Hepatocyte (in vitro differentiated cells): ENCODE measurements at regions not wholly inside any gene's neighbourhood (a gene's known extent, or its start where the extent isn't known, plus 50 kb on each side); places are given as distances from the start of the nearest gene placed in this dataset.

Source experiments
- DNase-seq: peaks from one replicate; pipeline ENCODE4 v3.0.0-alpha.2; 2016; ENCODE audit warnings: low spot score
- H2AFZ ChIP-seq: fragments of 200-600 bp; sonication (generic); 2 replicates; pipeline ENCODE4 v1.6.0; 2016; ENCODE audit warnings: antibody characterized with exemption, mild to moderate bottlenecking
- H3K27ac ChIP-seq: fragments of 200-600 bp; sonication (generic); 2 replicates; pipeline ENCODE4 v1.5.1; 2016; ENCODE audit warnings: mild to moderate bottlenecking
- H3K27me3 ChIP-seq: fragments of 200-600 bp; sonication (generic); 2 replicates; pipeline ENCODE4 v1.6.1; 2016
- H3K36me3 ChIP-seq: fragments of 200-600 bp; sonication (generic); replicated peaks from 2 replicates; pipeline ENCODE4 v1.5.1; 2016; ENCODE audit warnings: low read depth; ENCODE audit not compliant: insufficient read depth
- H3K4me1 ChIP-seq: fragments of 200-600 bp; sonication (generic); 2 replicates; pipeline ENCODE4 v1.5.1; 2016; ENCODE audit warnings: mild to moderate bottlenecking, moderate library complexity; ENCODE audit not compliant: insufficient read depth
- H3K4me2 ChIP-seq: fragments of 200-600 bp; sonication (generic); 2 replicates; pipeline ENCODE4 v1.6.0; 2016
- H3K4me3 ChIP-seq: fragments of 200-600 bp; sonication (generic); 2 replicates; pipeline ENCODE4 v1.5.1; 2016; ENCODE audit warnings: mild to moderate bottlenecking
- H3K79me2 ChIP-seq: fragments of 200-600 bp; sonication (generic); 2 replicates; pipeline ENCODE4 v1.6.0; 2017; ENCODE audit warnings: mild to moderate bottlenecking
- H3K9me2 ChIP-seq: fragments of 200-600 bp; sonication (generic); replicated peaks from 2 replicates; pipeline ENCODE4 v1.6.0; 2017; ENCODE audit warnings: mild to moderate bottlenecking; ENCODE audit not compliant: insufficient read depth
- H3K9me3 ChIP-seq: fragments of 200-600 bp; sonication (generic); 2 replicates; pipeline ENCODE4 v1.5.1; 2016; ENCODE audit warnings: low read depth, mild to moderate bottlenecking
- H4K20me1 ChIP-seq: fragments of 200-600 bp; sonication (generic); 2 replicates; pipeline ENCODE4 v1.6.0; 2016; ENCODE audit warnings: mild to moderate bottlenecking; ENCODE audit not compliant: insufficient read depth, poor library complexity, severe bottlenecking
- EZH2 ChIP-seq: fragments of 200-600 bp; sonication (generic); IDR thresholded peaks from 2 replicates; pipeline ENCODE4 v1.6.1; 2016; ENCODE audit warnings: antibody characterized with exemption, mild to moderate bottlenecking, borderline replicate concordance
- EZH2phosphoT487 ChIP-seq: fragments of 200-600 bp; sonication (generic); IDR thresholded peaks from one replicate; pipeline ENCODE4 v1.6.1; 2018; ENCODE audit warnings: antibody characterized with exemption, mild to moderate bottlenecking, low read depth, moderate library complexity; ENCODE audit not compliant: unreplicated experiment, severe bottlenecking
- WGBS: methylation state at CpG from one replicate; pipeline ENCODE4 v1.1.6; 2016; ENCODE audit warnings: low lambda C conversion rate; ENCODE audit errors: missing lambda C conversion rate; 5-methylcytosine and 5-hydroxymethylcytosine counted together
- TF ChIP-seq, protein P1 (sequence below): fragments of 200-600 bp; sonication (generic); IDR thresholded peaks from 2 replicates; pipeline ENCODE4 v1.5.1; 2016; ENCODE audit warnings: antibody characterized with exemption, mild to moderate bottlenecking; ENCODE audit not compliant: poor library complexity

DNA sequence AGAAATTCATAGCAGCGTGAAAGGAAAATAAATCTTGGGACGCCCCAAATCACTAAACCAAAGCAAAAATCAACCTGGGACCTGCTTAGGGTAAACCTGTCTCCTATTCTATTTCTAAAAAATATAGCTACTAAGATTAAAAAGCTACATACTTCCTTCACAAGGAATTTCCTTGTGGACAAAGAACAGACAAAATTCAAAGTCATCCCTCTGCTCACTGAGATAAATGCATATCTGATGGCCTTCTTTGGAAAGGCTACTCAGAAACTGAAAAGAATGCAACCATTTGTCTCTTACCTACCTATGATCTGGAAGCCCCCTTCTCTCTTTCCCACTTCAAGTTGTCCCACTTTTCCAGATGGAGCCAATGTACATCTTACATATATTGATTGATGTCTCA lies 93.0 kb upstream of the CNOT2 start:
- no peak overlapping the region for H3K4me2 ChIP-seq
- peaks cover under 1% of the 10 kb centered on the region for H3K9me3 ChIP-seq
- no peaks in the 10 kb centered on the region for H3K27me3 ChIP-seq
- no peaks in the 10 kb centered on the region for H3K79me2 ChIP-seq
- no peak for DNase-seq
- no peak overlapping the region for H3K27ac ChIP-seq
- TF ChIP-seq EZH2 (no peak), EZH2phosphoT487 (no peak)
- TF ChIP-seq, protein P1, sequence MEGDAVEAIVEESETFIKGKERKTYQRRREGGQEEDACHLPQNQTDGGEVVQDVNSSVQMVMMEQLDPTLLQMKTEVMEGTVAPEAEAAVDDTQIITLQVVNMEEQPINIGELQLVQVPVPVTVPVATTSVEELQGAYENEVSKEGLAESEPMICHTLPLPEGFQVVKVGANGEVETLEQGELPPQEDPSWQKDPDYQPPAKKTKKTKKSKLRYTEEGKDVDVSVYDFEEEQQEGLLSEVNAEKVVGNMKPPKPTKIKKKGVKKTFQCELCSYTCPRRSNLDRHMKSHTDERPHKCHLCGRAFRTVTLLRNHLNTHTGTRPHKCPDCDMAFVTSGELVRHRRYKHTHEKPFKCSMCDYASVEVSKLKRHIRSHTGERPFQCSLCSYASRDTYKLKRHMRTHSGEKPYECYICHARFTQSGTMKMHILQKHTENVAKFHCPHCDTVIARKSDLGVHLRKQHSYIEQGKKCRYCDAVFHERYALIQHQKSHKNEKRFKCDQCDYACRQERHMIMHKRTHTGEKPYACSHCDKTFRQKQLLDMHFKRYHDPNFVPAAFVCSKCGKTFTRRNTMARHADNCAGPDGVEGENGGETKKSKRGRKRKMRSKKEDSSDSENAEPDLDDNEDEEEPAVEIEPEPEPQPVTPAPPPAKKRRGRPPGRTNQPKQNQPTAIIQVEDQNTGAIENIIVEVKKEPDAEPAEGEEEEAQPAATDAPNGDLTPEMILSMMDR = no peak
- 65% methylated on average over 2 of the region's 2 CpGs for WGBS
- no peak overlapping the region for H3K4me3 ChIP-seq
- H3K4me1 ChIP-seq = no peaks in the 10 kb centered on the region
- no peak overlapping the region for H2AFZ ChIP-seq
- no peaks in the 10 kb centered on the region for H3K9me2 ChIP-seq
- H4K20me1 ChIP-seq = no peaks in the 10 kb centered on the region
- H3K36me3 ChIP-seq = no peaks in the 10 kb centered on the region

DNA sequence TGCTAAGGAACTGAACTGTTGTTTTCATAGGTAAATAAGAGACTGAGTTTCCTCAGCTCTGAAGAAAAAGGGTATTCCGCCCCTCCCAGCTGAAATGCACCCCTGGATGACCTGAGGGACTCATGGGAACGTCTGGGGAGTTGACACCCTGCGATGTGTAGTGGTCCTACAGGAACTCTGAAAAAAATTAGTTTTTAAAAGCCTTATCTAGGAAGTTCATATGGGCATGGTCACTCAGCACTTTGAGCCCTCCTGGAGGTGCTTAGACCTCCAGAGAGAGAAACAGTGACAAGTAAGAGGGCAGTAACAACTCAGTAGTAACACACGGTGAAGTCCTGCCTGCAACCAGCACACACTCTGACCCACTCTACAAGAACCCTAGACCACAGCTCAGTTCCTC lies 91.2 kb upstream of the CNOT2 start:
- WGBS = 90% methylated on average over 4 of the region's 4 CpGs
- no peak for DNase-seq
- Histone ChIP-seq H4K20me1 (no peaks in the 10 kb centered on the region), H3K36me3 (no peaks in the 10 kb centered on the region), H3K27me3 (no peaks in the 10 kb centered on the region), H3K4me1 (no peaks in the 10 kb centered on the region), H3K4me3 (no peak overlapping the region), H3K9me2 (no peaks in the 10 kb centered on the region), H2AFZ (no peak overlapping the region), H3K27ac (no peak overlapping the region), H3K9me3 (peaks cover 12% of the 10 kb centered on the region), H3K4me2 (no peak overlapping the region), H3K79me2 (no peaks in the 10 kb centered on the region)
- no peak for TF ChIP-seq EZH2phosphoT487
- no peak for TF ChIP-seq EZH2
- TF ChIP-seq, protein P1 = no peak

DNA sequence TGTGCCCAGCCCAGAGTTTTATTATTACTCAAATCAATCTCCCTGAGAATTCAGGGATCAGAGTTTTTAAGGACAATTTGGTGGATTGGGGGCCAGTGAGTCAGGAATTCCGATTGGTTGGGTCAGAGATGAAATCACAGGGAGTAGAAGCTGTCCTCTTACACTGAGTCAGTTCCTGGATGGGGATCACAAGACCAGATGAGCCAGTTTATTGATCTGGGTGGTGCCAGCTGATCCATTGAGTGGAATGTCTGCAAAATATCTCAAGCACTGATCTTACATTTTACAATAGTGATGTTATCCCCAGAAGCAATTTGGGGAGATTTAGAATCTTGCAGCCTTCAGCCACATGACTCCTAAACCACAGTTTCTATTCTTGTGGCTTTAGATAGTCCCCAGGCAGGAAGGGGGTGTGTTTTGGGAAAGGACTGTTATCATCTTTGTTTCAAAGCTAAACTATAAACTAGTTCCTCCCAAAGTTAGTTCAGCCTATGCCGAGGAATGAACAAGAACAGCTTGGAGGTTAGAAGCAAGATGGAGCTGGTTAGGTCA lies 89.1 kb upstream of the CNOT2 start:
- no peaks in the 10 kb centered on the region for H3K27me3 ChIP-seq
- H3K36me3 ChIP-seq = no peaks in the 10 kb centered on the region
- H3K9me2 ChIP-seq = no peaks in the 10 kb centered on the region
- no peak overlapping the region for H3K4me3 ChIP-seq
- TF ChIP-seq, protein P1 = no peak
- TF ChIP-seq EZH2phosphoT487 = no peak
- no peak for TF ChIP-seq EZH2
- no peak overlapping the region for H3K27ac ChIP-seq
- no peaks in the 10 kb centered on the region for H4K20me1 ChIP-seq
- H3K4me1 ChIP-seq = no peaks in the 10 kb centered on the region
- H3K79me2 ChIP-seq = no peaks in the 10 kb centered on the region
- 70% methylated on average over 2 of the region's 2 CpGs for WGBS
- H3K4me2 ChIP-seq = no peak overlapping the region
- H2AFZ ChIP-seq = no peak overlapping the region
- DNase-seq = no peak
- H3K9me3 ChIP-seq = peaks cover 15% of the 10 kb centered on the region
